Heart left ventricle (tissue), 13 donors: ENCODE measurements at regions not wholly inside any gene's neighbourhood (a gene's known extent, or its start where the extent isn't known, plus 50 kb on each side); places are given as distances from the start of the nearest gene placed in this dataset.
"Not testable (repeated sequence)": the region's sequence is repeated elsewhere in the genome, so short reads cannot be mapped to it uniquely, and the experiment has no call there.

Experiments
- POLR2A ChIP-seq, 2 donors: fragments of 450-650 bp; IDR thresholded peaks; one replicate each; pipeline ENCODE4 v1.6.1; 2017; ENCODE audit warnings: antibody characterized with exemption in 2 of 2, mild to moderate bottlenecking in 2 of 2, moderate library complexity in 2 of 2
- TF ChIP-seq, protein P1 (sequence below), 12 donors: fragments of 200-600 bp; sonication (generic) in 4 of 12; IDR thresholded peaks; one replicate each; pipeline versions ENCODE4 v1.5.0 to v1.8.0; 2018 to 2022; ENCODE audit warnings: antibody characterized with exemption in 12 of 12, mild to moderate bottlenecking in 5 of 12
- donor health status: ischemic (EF 13 %, LVEDD 7.1; RV severe dilation, severe dysfunction).
- donor health status: DM: no; HTN: yes; CAD: no.
- donor health status: DM: no; HTN: no; CAD: no.
- donor health status: ischemic (EF 25% LVEDD 6.9; RV normal size, moderate dysfunction).
- donor health status: ischemic (EF 25% LVEDD 5.7; RV mildly dilated, moderate dysfunction).
- donor health status: ischemic (EF 35%, LVEDD 5.7; RV mildly dilated, moderate dysfunction).
- donor health status: nonischemic (EF 11% LVEDD 7.7; RV severe dilation, severe dysfunction).
- donor health status: DM: yes; HTN: yes; CAD: no.
- donor health status: PGD.
- donor health status: ischemic (EF 29% LVEDD 5.4; RV normal size, mild dysfunction).
- donor health status: nonischemic (EF 23%, LVEDD 6.1; RV moderate dilation, normal function).

- TF ChIP-seq, protein P1, sequence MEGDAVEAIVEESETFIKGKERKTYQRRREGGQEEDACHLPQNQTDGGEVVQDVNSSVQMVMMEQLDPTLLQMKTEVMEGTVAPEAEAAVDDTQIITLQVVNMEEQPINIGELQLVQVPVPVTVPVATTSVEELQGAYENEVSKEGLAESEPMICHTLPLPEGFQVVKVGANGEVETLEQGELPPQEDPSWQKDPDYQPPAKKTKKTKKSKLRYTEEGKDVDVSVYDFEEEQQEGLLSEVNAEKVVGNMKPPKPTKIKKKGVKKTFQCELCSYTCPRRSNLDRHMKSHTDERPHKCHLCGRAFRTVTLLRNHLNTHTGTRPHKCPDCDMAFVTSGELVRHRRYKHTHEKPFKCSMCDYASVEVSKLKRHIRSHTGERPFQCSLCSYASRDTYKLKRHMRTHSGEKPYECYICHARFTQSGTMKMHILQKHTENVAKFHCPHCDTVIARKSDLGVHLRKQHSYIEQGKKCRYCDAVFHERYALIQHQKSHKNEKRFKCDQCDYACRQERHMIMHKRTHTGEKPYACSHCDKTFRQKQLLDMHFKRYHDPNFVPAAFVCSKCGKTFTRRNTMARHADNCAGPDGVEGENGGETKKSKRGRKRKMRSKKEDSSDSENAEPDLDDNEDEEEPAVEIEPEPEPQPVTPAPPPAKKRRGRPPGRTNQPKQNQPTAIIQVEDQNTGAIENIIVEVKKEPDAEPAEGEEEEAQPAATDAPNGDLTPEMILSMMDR (IDR thresholded peaks at IDR 0.05), result not testable (repeated sequence)
- not testable (repeated sequence) for TF ChIP-seq POLR2A (IDR thresholded peaks at IDR 0.05)
Observed at GRCh38 chr6:4407710-4408109, 272.3 kb upstream of the ECI2 start.
